Chondrocyte (in vitro differentiated cells): ENCODE measurements at regions not wholly inside any gene's neighbourhood (a gene's known extent, or its start where the extent isn't known, plus 50 kb on each side); places are given as distances from the start of the nearest gene placed in this dataset.
A peak's percentile ranks its signal among the peaks of the same experiment; 100 is the strongest.

Experiments
- DNase-seq: peaks from one replicate; pipeline ENCODE4 v3.0.0; 2021; ENCODE audit warnings: mixed read lengths, low spot score
- H3K27ac Mint-ChIP-seq: one replicate; pipeline ENCODE4 v1.8.0; 2021; ENCODE audit warnings: mild to moderate bottlenecking, moderate library complexity, mixed read lengths; ENCODE audit not compliant: unreplicated experiment
- H3K27me3 Mint-ChIP-seq: 2 replicates; pipeline ENCODE4 v1.8.0; 2021; ENCODE audit warnings: low read depth, mixed read lengths
- H3K36me3 Mint-ChIP-seq: 2 replicates; pipeline ENCODE4 v1.8.0; 2021; ENCODE audit warnings: low read depth, mixed read lengths
- H3K4me1 Mint-ChIP-seq: 2 replicates; pipeline ENCODE4 v1.8.0; 2021; ENCODE audit warnings: low read depth, mild to moderate bottlenecking, mixed read lengths
- H3K4me3 Mint-ChIP-seq: one replicate; pipeline ENCODE4 v1.8.0; 2021; ENCODE audit warnings: mild to moderate bottlenecking, moderate library complexity, mixed read lengths; ENCODE audit not compliant: unreplicated experiment
- H3K9me3 Mint-ChIP-seq: 2 replicates; pipeline ENCODE4 v1.8.0; 2021; ENCODE audit warnings: low read depth, mixed read lengths
- CTCF ChIP-seq: fragments of 200-600 bp; sonication (generic); IDR thresholded peaks from 2 replicates; pipeline ENCODE4 v1.5.0; 2021; ENCODE audit warnings: antibody characterized with exemption, mild to moderate bottlenecking, moderate library complexity

- no peak for DNase-seq
- TF ChIP-seq CTCF: no peak
- Mint-ChIP-seq H3K4me3 (no peak overlapping the region), H3K9me3 (no peaks in the 10 kb centered on the region), H3K27ac (no peak overlapping the region), H3K4me1 (no peaks in the 10 kb centered on the region), H3K27me3 (peaks cover 21% of the 10 kb centered on the region), H3K36me3 (no peaks in the 10 kb centered on the region)
Measured at GRCh38 chr6:97919046-97919445, 636.0 kb upstream of the MMS22L start.

DNA sequence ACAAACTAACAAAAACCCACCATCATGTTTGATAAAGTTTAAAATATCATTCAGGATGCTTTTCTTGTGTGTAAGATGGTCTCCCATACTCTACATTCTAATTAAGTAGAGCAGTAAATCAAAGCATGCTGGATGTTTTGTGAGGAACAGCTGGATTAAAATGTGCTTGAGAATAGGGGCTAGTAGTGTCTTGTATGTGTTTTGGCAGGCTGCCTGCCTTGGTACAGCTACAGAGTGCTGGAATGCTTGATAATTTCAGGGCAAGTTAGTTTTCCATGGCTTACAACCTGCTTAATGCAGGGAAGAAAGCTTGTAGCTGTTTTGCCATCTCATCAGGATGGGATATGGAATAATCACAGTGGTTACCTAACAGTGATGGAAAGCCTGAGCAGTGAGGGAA is 636.6 kb upstream of the MMS22L start:
- H3K27me3 Mint-ChIP-seq: peaks cover 22% of the 10 kb centered on the region
- no peaks in the 10 kb centered on the region for H3K9me3 Mint-ChIP-seq
- no peaks in the 10 kb centered on the region for H3K4me1 Mint-ChIP-seq
- H3K36me3 Mint-ChIP-seq: no peaks in the 10 kb centered on the region
- DNase-seq: no peak
- no peak for TF ChIP-seq CTCF
- no peak overlapping the region for H3K27ac Mint-ChIP-seq
- H3K4me3 Mint-ChIP-seq: no peak overlapping the region

GRCh38 chr6:97923249-97923648 is 640.2 kb upstream of the MMS22L start:
- no peak for TF ChIP-seq CTCF
- Mint-ChIP-seq H3K4me3 (no peak overlapping the region), H3K4me1 (no peaks in the 10 kb centered on the region), H3K27ac (no peak overlapping the region), H3K27me3 (peaks cover 15% of the 10 kb centered on the region), H3K36me3 (no peaks in the 10 kb centered on the region), H3K9me3 (no peaks in the 10 kb centered on the region)
- no peak for DNase-seq

DNA sequence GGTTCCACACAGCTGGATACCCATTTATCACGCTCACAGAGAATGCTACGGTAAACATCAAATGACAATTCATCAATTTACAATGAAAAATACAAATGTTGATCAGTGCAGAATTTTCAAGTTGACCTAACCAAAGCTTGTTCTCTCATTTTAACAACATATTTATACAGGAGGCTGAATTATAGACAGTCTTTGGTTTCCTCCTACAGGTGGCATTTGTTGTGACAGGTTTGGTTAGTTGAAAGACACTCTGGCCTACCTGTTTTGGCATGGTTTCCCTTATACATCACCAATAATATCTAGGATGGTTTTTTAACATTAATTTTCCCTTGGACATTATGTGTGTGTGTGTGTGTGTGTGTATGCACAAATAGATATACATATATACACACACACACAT is 642.5 kb upstream of the MMS22L start:
- no peaks in the 10 kb centered on the region for H3K9me3 Mint-ChIP-seq
- H3K27me3 Mint-ChIP-seq: peaks cover 13% of the 10 kb centered on the region
- H3K27ac Mint-ChIP-seq: no peak overlapping the region
- no peaks in the 10 kb centered on the region for H3K4me1 Mint-ChIP-seq
- H3K4me3 Mint-ChIP-seq: no peak overlapping the region
- DNase-seq: no peak
- peak; percentile 65 for TF ChIP-seq CTCF
- no peaks in the 10 kb centered on the region for H3K36me3 Mint-ChIP-seq

GRCh38 chr6:97939440-97940168 is 656.6 kb upstream of the MMS22L start:
- no peak overlapping the region for H3K27ac Mint-ChIP-seq
- no peaks in the 10 kb centered on the region for H3K9me3 Mint-ChIP-seq
- H3K4me3 Mint-ChIP-seq: no peak overlapping the region
- H3K4me1 Mint-ChIP-seq: no peaks in the 10 kb centered on the region
- H3K36me3 Mint-ChIP-seq: no peaks in the 10 kb centered on the region
- TF ChIP-seq CTCF: no peak
- H3K27me3 Mint-ChIP-seq: peaks cover 11% of the 10 kb centered on the region
- no peak for DNase-seq
